NCI-H1105 treated with DMSO at 0.1 percent for 48 hours (cell line): ENCODE measurements at regions not wholly inside any gene's neighbourhood (a gene's known extent, or its start where the extent isn't known, plus 50 kb on each side); places are given as distances from the start of the nearest gene placed in this dataset.

ENCODE experiments used
- DNase-seq: peaks from one replicate; lab custom pipeline; 2025; lab: John Stamatoyannopoulos, UW

DNA sequence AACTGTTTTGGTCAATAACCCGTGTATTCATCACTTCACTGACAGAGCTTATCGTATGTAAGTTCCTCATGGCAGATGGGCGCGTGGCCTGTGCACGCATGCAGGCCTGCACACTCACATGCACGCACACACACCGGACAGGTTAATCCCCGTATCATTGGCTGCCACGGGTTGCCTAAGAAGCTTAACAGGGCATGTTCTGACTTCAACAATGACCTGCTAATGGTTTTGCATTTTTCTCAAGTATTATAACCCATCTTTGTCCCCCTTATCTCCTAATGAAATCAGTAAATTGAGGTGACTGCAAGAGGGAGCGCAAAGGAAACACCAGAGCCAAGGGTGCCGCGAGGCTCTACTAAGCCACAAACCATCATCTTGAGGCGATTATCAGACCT lies 399.0 kb upstream of the ID2 start:
- no peak for DNase-seq

DNA sequence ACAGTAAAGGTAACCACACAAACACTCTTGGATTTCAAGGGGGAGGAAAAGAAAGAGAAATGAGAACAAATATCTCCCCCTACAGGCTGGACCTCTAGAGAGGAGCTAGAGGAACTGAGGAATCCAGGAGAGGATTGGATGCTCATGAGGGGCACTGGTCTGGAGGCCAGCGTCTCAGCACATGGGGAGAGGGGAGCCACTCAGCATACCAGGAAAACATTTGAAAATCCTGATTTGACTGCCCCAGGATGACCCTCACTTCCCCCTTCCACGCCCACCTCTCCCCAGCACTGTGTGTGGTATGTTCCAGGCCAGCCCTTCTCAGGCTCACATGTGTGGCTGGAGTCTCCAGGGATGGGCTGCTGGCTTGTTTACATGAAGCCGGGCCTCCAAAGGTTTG lies 396.8 kb upstream of the ID2 start:
- no peak for DNase-seq

DNA sequence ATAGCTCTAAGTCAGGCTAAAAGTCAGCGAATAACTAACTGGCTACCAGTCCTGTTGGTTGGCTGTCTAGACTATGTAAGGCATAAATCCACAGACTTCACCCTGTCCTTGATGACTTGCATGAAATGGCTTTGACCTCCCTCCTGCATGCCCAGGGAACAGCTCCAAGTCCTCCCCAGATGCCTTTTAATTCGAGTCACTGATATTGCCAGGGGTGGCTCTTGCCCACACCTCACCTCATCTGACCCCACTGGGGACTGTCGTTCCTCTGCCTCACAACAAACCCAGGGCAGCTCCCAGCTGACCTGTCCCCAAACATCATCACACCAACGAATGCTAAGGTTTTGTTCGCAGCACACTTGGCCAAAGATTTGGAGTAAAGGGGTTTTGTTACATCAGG lies 396.0 kb upstream of the ID2 start:
- DNase-seq: no peak

DNA sequence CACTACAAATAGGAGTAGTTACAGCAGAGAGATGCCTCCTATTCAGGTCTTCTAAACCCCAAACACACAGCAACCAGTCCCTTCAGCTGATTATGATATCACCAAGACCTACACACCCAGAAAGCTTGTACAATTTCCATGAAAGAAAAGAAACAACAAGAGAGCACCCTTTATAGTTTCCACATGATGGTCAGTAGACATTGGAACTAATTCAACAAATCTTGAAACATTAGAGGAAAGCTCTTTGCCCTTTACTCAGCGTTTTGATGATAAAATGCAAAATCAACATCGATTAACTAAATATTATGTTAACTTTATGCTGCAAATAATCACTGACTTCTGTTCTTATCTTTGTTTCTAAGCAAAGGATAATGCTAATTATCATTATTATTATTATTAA lies 393.6 kb upstream of the ID2 start:
- DNase-seq: no peak

DNA sequence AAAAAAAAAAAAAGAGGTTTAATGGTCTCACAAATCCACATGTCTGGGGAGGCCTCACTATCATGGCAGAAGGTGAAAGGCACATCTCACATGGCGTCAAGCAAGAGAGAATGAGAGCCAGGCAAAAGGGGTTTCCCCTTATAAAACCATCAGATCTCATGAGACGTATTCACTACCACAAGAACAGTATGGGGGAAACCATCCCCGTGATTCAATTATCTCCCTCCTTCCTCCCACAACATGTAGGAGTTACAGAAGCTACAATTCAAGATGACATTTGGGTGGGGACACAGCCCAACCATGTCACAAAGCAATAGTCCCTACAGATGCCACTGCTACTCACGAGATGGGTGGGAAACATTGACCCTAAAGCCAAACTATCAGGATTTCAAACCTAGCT lies 392.7 kb upstream of the ID2 start:
- DNase-seq: no peak

DNA sequence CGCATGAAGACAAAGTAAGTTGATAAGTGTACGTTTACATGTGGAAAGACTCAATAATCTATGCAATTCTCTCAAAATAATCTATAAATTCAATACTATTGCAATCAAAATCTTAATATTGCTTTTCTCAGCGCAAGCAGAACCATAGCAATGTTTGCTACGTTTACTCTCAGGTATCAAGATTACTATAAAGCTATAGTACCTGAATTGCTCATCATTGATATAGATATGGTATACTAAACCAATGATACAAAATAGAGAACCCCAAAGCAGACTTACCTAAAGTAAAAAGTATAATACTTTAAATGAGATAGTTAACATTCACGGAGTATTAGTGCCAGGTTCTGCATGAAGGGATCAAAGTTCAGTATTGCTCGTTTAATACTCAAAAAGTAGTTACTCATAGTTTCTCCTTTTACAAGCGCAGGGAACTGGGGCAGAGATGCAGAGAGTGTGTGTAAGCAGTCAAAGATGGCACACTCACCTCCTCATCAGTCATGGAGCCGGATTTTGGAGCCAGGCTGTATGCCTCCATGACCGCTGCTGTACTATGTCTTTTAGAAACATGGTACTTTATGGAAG lies 391.0 kb upstream of the ID2 start:
- DNase-seq: no peak

DNA sequence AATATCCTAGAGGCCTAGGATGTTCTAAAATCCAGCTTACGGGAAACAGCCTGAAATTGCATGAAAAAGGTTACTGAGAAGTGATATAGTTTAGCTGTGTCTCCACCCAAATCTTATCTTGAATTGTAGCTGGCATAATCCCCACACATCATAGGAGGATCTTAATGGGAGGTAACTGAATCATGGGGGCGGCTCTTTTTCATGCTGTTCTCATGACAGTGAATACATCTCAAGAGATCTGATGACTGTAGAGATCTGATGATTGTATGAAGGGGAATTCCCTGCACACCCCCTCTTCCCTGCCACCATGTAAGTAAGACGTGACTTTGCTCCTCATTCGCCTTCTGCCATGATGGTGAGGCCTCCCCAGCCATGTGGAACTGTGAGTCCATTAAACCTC lies 385.6 kb upstream of the ID2 start:
- no peak for DNase-seq

DNA sequence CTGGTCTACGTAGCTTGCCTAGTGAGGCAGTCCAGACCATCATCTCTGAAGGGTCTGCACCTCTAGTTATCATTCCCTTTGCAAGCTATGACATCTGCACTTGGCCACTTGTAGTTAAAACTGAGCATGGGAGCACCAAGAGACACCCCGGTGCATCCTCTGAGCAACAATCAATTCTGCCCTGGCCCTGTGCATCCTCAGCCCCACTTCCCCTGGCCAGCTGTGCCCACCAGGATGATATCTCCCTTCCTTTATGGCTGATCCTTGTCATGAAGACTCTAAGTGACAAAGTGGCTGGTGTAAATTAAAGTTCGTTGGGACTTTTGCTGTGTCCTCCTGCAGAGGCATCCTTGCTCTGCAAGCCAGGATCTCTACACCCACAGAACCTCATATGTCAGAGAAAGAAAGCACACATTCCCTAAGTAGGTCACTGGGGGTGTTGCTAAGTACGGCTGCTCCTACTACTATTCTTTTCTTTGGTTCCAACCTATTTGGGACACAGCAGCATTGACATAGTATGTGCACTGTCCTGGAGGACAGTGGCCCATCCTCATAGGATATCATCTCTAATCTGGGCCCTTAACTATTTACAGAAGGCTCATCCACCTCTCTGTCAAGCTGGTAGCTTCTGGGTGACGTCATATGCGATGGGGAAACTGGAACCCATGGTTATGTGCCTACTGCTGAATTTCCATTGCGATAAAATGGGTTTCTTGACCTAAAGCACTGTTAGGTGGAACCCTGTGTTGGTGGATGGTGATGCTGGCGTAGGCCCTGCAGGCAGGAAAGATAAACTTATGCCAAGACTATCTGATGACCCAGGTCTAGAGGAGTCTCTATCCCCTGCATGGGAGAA lies 384.3 kb upstream of the ID2 start:
- DNase-seq: no peak

DNA sequence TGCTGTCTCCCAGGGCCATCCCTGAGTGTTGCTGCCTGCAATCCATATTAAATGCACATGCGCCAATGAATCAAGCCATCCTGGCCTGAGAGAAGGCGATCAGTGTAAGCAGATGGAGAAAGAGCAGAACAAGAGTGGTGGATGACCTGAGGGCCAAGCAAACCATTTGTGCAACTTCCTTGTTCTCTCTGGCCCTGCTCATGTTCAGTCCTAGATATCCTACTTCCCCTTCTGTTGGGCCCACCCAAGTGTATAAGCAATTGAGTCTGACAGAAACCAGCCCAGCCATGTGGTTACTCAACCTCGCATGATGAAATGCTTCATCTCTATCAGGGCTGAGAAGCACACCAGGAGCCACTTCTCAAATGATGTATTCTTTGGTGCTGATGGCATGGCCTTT lies 383.1 kb upstream of the ID2 start:
- no peak for DNase-seq

DNA sequence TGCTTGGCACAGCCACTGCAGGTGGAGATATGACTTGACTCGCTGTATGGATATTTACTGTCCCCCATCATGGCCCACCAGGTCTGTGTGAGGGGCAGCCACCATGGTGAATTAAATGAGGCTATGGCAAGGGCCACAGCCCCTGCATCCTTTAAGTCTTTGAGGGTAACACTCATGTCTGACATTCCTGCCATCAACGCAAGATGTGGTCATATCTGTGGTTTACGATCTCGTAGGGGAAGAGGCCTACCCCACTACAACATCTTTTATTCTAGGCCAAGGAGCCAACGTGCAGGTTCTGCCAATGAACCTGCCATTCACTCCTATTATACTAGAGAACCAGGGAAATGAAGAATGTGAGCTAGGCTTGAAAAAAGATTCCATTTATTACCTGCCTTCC lies 381.6 kb upstream of the ID2 start:
- DNase-seq: no peak

DNA sequence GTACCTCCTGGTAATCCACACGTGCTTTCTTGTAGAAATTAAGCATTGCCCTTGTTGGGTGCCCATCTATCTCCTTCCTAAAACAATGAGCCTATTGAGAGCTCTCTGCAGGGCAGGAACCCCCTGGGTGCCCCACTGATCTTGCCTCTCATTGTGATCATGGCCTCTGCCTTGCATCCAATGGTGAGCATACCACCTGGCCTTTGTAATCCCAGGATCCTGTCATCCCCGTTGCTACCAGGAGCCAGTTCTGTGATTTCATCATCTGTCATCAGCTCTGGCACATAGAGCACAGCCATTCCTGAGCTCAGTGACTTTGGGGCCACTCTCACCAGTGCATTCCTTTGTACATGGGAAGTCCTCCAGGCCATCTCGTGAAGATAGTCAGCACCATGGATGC lies 381.0 kb upstream of the ID2 start:
- DNase-seq: no peak

DNA sequence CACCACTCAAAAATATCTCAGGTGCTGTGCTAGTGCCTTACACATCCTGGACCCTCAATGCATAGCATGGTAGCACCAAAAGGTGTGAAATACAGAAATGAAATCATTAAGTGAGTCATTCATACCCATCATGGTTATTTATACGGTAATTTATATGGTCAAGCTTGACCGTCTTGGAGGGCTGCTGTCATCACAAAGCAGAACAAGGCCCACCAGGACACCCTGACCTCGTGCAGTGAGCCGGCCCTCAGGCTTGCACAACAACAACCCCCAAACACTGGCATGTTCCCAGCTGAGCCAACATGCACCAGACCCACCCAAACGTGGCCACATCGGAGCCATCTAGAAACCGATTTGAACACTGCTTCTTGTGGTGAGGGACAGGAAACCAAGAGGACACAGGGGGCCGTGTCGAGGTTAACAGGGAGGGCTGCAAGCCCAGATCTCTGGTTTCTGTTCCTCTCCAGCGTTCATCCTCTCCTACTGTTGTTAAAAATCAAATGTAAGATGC lies 378.5 kb upstream of the ID2 start:
- no peak for DNase-seq

DNA sequence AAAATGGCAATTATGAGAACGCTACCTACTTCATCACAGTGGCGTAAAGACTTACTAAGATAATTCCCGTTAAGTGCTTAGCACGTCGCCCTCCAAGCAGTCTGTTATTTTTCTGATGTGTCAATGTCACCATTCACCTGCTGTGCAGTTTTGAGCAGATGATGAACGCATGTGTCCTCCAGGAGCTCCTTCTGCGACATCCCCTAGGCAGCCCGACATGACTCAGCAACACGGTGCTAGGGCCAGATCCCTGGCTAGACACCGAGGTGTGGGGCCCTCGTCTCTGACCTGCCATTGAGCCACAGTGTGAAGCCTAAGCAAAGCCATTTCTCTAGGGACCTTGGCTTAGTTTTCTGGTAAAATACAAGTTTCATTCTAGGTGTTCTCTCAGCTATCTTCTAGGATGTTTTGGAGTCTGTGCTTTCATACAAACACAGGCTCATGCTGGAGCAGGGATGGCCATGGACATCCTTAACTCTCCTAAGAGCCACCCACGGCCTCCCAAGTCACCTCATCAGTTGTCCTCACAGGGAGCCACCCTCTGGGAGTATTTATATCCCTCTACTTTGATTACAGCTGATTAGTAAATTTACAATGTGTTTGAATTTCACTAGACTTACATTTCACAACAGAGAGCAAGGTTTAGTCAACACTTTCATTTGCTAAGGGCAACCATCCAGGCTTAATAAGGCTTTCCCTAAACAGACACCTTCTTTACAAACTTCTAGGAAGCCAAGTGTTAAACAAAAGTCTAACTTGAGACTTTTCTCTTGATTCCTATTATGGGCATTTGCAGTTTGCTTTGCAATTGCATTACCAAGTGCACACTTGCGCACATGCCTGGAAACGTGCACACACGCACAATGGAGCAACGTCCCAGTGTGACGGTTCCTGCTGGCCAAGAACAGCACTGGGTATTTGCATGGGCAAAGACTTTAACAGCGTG lies 376.8 kb upstream of the ID2 start:
- DNase-seq: no peak

DNA sequence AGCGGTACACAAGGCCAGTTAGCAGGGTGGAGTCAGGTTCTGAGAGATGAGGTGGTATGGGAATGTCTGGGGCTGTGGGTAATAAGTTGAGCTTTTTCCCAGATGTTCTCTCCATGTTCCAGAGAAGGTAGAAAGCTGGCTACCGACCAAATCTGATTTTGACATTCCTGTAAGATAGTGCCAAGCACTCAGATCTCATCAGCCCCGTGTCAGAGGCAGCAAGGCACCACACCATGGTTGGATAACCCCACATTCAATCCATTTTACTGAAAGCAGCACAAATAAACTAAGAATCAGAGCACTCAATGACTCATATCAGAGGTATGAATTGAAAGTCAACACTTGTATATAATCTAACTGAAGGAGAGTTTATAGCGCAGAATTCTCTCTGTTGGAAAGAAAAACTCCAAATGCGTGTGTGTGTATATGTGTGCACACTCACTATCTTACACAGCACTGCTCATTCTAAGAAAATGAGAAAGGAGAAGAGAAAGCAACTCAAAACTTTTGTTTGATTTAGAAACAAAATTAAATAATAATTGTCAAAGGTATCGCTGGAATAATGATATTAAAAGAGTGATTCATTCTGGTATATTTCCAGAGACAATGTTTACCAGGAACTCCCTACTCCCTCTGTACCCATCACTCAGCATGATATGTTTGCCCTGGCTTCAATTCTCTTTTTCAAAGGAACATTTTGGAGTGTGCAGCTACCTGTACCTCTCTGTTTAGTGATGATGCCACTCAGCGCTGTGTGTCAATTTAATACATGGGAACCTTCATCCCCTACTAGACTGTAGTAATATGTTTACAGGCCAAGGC lies 375.1 kb upstream of the ID2 start:
- DNase-seq: no peak

DNA sequence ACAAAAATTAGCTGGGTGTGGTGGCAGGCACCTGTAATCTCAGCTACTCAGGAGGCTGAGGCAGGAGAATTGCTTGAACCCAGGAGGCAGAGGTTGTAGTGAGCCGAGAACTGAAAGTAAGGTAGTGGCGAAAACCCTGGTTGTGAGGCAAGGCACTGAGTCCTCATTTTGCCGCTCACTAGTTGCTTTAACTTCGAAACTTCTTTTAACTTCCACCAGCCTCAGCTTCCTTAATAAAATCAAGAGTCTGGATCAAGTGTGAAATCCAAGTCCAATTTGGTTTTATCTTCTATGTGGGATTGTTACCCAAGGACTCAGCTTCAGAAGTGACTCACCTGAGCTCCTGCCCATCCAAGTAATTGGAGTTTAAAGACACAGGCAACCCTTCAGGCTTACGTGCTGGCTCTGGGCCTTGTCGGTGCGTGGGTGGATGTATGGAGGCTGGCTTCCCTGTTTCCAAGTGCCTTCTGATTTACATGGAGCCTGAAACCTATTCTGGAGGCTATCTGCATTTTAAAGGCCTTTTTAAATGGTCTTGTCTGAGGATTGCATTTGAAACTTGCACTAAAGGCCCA lies 374.2 kb upstream of the ID2 start:
- DNase-seq: no peak

DNA sequence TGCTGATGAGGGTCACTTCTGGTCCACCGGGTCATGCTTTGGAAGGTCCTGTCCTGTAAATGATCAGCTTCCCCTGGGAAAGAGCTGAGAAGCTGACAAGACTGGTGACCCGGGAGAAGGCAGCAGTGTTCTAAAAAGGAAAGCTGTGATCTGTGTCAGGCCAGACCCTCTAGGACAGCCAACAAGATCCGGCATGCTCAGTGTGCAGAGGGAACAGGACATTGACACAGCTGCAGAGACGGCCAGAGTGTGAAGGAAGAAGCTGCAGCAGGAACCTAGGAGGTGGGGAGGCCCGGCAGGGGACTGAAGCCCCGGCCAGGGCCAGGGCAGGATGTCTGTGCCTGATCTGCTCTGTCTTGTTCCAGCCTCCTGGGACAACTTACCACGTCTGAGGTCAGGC lies 372.7 kb upstream of the ID2 start:
- no peak for DNase-seq

DNA sequence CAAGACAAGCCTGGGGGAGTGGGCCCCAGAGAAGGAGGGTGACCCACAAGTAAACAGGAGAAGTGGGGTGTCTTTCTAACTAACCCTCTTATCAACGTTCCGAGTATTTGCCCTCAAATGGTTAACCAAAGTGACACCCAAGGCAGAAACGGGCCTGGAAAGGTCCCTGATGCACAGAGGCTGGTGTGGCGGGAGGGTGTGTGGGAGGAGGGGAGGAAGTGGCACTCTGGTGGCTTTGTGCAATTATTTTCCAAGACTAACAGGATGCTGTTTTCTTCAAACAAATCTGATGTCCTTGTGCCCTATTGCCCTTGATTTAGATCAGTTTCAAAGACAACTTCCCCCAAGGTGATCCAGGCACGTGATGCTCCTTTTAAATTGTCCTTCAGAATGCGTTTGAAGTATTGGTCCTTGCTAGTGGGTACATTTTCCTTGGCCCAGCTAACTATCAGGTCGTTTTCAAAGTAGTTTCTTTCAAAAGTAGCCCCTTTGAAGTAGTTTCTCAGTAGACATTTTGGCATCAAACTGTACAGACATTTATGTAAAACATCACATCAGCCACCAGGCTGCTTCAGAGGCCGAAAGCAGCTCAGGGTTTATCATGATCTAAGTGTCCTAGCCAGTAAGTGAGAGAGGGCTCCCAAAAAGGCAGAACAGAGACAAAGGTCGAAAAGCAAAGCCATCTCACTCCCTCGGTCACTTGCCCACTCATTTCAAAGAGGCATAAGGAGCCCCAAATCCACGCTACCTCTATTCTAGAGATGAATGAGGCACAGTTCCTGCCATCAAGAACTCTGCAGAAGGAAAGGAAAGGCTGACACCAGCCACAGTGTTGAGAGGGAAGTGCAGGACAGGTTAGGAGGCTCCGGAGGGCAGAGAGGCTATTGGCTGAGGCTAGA lies 371.1 kb upstream of the ID2 start:
- DNase-seq: no peak

DNA sequence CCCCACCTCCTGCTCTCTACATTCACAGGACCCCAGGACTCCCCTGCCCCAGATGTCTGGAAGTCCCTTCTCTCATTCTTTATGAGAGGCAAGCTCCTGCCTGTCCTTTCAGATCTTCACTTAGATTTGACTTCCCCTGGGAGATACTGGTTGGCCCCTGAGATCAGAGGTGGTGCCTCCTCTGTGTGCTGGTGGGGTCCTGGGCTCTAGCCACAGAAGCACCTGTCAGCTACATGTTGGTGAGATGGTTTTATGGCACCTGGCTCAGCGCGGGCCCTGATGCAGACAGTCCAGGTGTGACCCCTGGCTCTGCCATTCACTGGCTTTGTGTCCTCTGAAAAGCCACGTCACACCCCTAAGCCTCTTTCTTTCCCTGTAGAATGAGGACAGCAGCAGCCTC lies 369.6 kb upstream of the ID2 start:
- DNase-seq: no peak

DNA sequence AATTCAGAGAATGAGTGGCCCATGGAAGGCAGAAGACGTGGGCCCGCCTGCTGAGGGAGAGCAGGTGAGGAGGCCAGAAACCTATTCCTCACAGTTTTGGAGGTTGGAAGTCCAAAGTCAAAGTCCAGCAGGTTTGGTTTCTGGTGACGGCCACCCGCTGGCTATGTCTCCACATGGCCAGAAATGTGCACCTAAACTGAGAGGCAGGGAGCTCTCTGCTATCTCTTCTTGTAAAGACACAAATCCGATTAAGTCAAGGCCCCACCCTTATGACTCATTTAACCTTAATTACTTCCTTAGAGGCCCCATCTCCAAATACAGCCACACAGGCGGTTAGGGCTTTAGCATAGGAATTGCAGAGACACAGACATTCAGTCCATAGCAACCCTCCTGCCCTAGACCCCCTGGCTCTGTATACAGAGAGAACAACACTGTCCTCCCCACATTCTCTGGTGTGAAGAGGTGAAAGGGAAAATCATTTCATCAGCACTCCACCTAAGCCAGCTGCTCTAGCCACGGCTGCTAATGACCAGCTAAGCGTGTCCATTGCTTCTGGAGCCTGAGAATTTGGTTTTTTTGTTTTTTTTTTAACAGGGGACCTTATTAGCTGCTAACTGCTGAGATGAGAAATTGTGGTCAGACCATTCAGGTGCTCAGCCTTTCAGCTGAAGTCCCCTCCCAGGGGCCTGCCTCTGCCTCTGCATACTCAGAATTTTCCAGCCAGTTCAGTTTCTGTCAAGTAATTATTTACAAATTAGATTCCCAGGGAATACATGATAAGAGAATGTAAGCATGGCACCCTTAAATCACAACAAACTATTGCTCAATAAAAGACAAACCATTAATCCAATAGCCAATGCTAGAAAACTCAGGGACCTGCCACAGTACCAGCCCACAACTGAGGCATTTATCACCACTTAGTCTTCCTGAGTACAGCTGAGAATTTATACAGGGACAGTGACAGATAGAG lies 368.7 kb upstream of the ID2 start:
- DNase-seq: no peak
